Gastroesophageal sphincter (tissue), 3 donors: ENCODE measurements at regions not wholly inside any gene's neighbourhood (a gene's known extent, or its start where the extent isn't known, plus 50 kb on each side); places are given as distances from the start of the nearest gene placed in this dataset.

Source experiments
- CTCF ChIP-seq, 4 experiments: fragments of 200-600 bp in 2 of 4; fragments of 450-650 bp in 2 of 4; sonication (generic) in 1 of 4; IDR thresholded peaks; one replicate each; pipeline ENCODE4 v1.5.1; 2017 to 2019; ENCODE audit warnings: antibody characterized with exemption in 4 of 4, mild to moderate bottlenecking in 2 of 4, moderate library complexity in 2 of 4
- EP300 ChIP-seq: sonication (generic); formaldehyde crosslinking; IDR thresholded peaks from one replicate; pipeline ENCODE4 v1.6.1; 2017; ENCODE audit warnings: antibody characterized with exemption, mild to moderate bottlenecking
- POLR2AphosphoS5 ChIP-seq: sonication (generic); formaldehyde crosslinking; IDR thresholded peaks from one replicate; pipeline ENCODE4 v1.6.1; 2017; ENCODE audit warnings: antibody characterized with exemption

GRCh38 chr2:180675170-180675569, 305.2 kb upstream of the UBE2E3 start:
- TF ChIP-seq CTCF (IDR thresholded peaks at IDR 0.05) (no peak), EP300 (no peak), POLR2AphosphoS5 (no peak)
